Epithelial cell of esophagus (primary cell): ENCODE measurements at regions not wholly inside any gene's neighbourhood (a gene's known extent, or its start where the extent isn't known, plus 50 kb on each side); places are given as distances from the start of the nearest gene placed in this dataset.

Experiments
- DNase-seq: peaks from one replicate; pipeline ENCODE4 v3.0.0; 2010; ENCODE audit warnings: low read depth
- H3K4me3 ChIP-seq: 2 replicates; pipeline ENCODE4 v1.5.1; 2011; ENCODE audit warnings: mild to moderate bottlenecking, low read length, control low read depth
- CTCF ChIP-seq: IDR thresholded peaks from 2 replicates; pipeline ENCODE4 v1.5.1; 2011; ENCODE audit warnings: low read depth, mild to moderate bottlenecking, low read length, control low read depth, inconsistent platforms; ENCODE audit not compliant: insufficient read depth; ENCODE audit errors: missing control alignments

GRCh38 chr11:134642206-134642605 lies 230.2 kb upstream of the B3GAT1 start:
- DNase-seq: no peak
- no peak overlapping the region for H3K4me3 ChIP-seq
- no peak for TF ChIP-seq CTCF

DNA sequence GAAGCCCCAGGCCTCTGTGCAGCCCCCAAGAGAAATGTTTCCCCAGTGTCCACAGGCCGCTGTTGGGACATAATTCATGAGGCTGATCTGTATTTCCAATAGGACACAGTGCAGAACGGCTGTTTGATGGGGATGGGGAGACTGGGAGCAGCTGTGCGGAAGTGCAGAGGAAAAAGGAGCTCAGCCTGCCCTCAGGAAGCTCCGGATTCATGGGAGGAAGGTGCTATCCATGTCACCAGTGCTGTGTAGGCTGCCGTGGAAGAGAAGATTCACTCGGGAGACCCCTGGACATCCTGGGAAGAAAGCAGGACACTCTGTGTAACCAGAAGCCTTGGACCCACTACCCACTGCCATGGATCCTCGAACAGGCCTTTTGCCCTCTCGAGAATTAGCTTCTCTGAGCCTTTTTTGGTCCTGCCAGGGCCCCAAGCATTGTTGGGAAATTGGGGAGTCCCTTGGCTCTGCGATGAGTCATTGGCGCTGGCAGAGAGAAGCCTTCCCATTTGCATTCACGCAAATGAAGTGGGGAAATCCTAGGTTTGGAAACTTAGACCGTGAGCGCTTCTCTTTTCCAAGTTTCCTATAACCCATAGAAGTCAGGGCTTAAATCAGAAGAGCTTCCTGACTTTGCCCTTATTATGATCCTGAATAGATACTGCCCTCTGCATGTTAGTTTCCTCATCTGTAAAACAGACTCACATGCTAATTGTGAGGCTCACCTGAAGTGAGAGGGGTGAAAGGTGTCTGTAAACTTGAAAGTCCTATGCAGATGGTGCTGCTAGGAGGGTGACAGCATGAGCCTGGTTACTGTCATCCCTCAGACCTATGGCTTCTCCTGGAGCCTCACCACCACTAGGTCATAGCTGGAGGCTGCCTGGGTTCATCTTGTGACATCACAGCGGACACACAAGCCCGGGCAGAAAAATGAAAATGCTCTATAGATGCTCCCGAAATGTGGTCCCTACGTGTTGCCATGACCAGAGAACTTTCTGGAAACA lies 229.2 kb upstream of the B3GAT1 start:
- no peak for DNase-seq
- no peak overlapping the region for H3K4me3 ChIP-seq
- no peak for TF ChIP-seq CTCF

DNA sequence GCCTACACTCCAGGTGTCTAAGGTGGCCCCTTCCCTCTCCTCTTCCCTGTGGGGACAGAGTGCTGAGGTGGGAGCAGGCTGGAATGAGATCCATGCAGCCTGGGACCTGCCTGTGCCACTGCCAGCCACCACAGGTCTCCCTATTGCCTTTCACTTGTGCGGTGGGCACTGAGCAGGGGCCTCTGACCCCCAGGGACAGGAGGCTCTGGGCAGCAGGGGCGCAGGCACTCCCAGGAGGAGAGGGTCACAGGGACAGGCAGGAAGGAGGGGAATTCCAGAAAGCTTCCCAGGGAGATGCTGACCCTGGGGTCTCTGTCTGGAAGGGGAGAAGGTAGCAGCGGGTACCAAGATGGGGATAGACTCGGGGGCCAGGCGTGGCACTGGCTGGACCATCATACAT lies 228.5 kb upstream of the B3GAT1 start:
- no peak for TF ChIP-seq CTCF
- no peak for DNase-seq
- no peak overlapping the region for H3K4me3 ChIP-seq

- DNase-seq: no peak
- H3K4me3 ChIP-seq: no peak overlapping the region
- TF ChIP-seq CTCF: no peak
These were observed 227.7 kb upstream of the B3GAT1 start for GRCh38 chr11:134639586-134640330.

DNA sequence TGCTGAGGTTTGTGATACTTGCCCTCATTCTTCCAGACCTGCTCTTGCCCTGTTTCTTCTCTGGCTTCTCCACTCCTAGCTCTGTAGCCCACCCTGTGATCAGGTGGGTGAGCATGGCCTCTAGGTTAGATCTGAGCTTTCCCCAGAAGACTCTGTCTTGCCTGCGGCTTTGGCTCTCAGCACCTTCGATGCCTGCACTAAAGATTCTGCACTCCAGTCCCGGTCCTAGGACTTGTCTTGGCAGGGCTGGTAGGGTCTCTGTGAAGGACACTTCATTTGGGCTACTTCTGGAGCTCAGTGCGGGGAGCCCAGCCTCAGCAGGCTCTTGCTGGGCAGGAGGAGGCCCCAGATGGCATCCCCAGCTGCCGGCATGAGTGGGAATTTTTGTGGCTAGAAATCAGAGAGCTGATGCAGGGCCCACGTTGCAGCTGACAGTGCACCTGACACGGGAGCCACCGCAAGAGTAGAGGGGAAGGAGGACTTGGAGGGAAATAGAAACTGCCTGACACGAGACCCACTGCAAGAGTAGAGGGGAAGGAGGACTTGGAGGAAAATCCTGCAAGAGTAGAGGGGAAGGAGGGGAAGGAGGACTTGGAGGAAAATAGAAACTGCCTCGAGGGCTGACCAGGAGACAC lies 226.9 kb upstream of the B3GAT1 start:
- no peak overlapping the region for H3K4me3 ChIP-seq
- TF ChIP-seq CTCF: no peak
- DNase-seq: no peak

- no peak overlapping the region for H3K4me3 ChIP-seq
- TF ChIP-seq CTCF: no peak
- no peak for DNase-seq
These were observed 225.3 kb upstream of the B3GAT1 start for GRCh38 chr11:134637091-134638015.
